Endothelial cell of umbilical vein (primary cell): ENCODE measurements at regions not wholly inside any gene's neighbourhood (a gene's known extent, or its start where the extent isn't known, plus 50 kb on each side); places are given as distances from the start of the nearest gene placed in this dataset.

ENCODE experiments used
- BruUV-seq: library from RNA; stranded (reverse); fragments of 400-500 nt; replicated peaks from 2 replicates; lab custom pipeline; 2021; lab: Mats Ljungman, UMichigan
- CTCF ChIA-PET: fragments of 300-600, 350-600 bp; sonication (Branson Sonifier 250); formaldehyde crosslinking; loops from one replicate; lab custom pipeline; 2021; ENCODE audit warnings: antibody characterized with exemption, inconsistent platforms; lab: Charles Lee
- POLR2A ChIA-PET: fragments of 300-600, 350-600 bp; sonication (Branson Sonifier 250); formaldehyde crosslinking; loops from one replicate; lab custom pipeline; 2021; ENCODE audit warnings: antibody characterized with exemption, inconsistent platforms; lab: Charles Lee
- DNase-seq: peaks from one replicate; pipeline ENCODE4 v3.0.0-alpha.2; 2011; ENCODE audit warnings: low read depth, low spot score
- FAIRE-seq: peaks from 2 replicates; lab custom pipeline; 2011; peaks lifted over from hg19 to GRCh38; lab: Jason Lieb, UNC
- H2AFZ ChIP-seq: 2 replicates; pipeline ENCODE4 v1.6.0; 2012; ENCODE audit warnings: low read depth, low read length, control low read depth, inconsistent platforms
- H3K27ac ChIP-seq: 2 replicates; pipeline ENCODE4 v1.5.1; 2011; ENCODE audit warnings: low read depth, mild to moderate bottlenecking, control low read depth, low read length, moderate library complexity; ENCODE audit not compliant: insufficient read depth
- H3K27me3 ChIP-seq, 2 experiments: 2 replicates each; pipeline versions ENCODE4 v1.6.0 to v1.6.1; 2011; ENCODE audit warnings: low read length in 2 of 2, mixed read lengths in 1 of 2; ENCODE audit not compliant: control insufficient read depth in 2 of 2, insufficient read depth in 2 of 2
- H3K36me3 ChIP-seq, 2 experiments: 2 replicates in 1 of 2; 3 replicates in 1 of 2; pipeline ENCODE4 v1.5.1; 2011; ENCODE audit warnings: low read length in 2 of 2, mild to moderate bottlenecking in 1 of 2, moderate library complexity in 1 of 2; ENCODE audit not compliant: control insufficient read depth in 2 of 2, insufficient read depth in 2 of 2; ENCODE audit errors: extremely low read depth in 1 of 2
- H3K4me1 ChIP-seq: 3 replicates; pipeline ENCODE4 v1.5.1; 2011; ENCODE audit warnings: mild to moderate bottlenecking, low read length; ENCODE audit not compliant: control insufficient read depth, insufficient read depth; ENCODE audit errors: extremely low read depth
- H3K4me2 ChIP-seq: 2 replicates; pipeline ENCODE4 v1.6.1; 2011; ENCODE audit warnings: low read length, control low read depth, mixed read lengths; ENCODE audit not compliant: insufficient read depth
- H3K4me3 ChIP-seq, 3 experiments: fragments of 200-600 bp in 1 of 3; sonication (generic), shearing (Covaris generic) in 1 of 3; replicated peaks in 1 of 3; 2 replicates each; pipeline ENCODE4 v1.5.1; 2011 to 2016; ENCODE audit warnings: control low read depth in 3 of 3, low read length in 3 of 3, mild to moderate bottlenecking in 2 of 3, inconsistent platforms in 1 of 3, low read depth in 1 of 3, moderate library complexity in 1 of 3; ENCODE audit not compliant: insufficient read depth in 1 of 3
- H3K79me2 ChIP-seq: 2 replicates; pipeline ENCODE4 v1.6.0; 2012; ENCODE audit warnings: low read length, inconsistent platforms; ENCODE audit not compliant: control insufficient read depth, insufficient read depth
- H3K9ac ChIP-seq: replicated peaks from 2 replicates; pipeline ENCODE3; 2011; ENCODE audit warnings: low read length, control low read depth; ENCODE audit not compliant: insufficient read depth; ENCODE audit errors: extremely low read depth
- H3K9me1 ChIP-seq: replicated peaks from 3 replicates; pipeline ENCODE4 v1.6.0; 2011; ENCODE audit warnings: mild to moderate bottlenecking, low read length; ENCODE audit not compliant: control insufficient read depth, insufficient read depth; ENCODE audit errors: extremely low read depth
- H3K9me3 ChIP-seq: replicated peaks from 2 replicates; pipeline ENCODE4 v1.5.1; 2012; ENCODE audit warnings: low read length, inconsistent platforms; ENCODE audit not compliant: control insufficient read depth, insufficient read depth
- H4K20me1 ChIP-seq: replicated peaks from 2 replicates; pipeline ENCODE3; 2011; ENCODE audit warnings: mild to moderate bottlenecking, low read length; ENCODE audit not compliant: control insufficient read depth, insufficient read depth; ENCODE audit errors: extremely low read depth
- CTCF ChIP-seq, 2 donors: IDR thresholded peaks; 1 replicate in 1 of 2; 2 replicates in 1 of 2; pipeline ENCODE4 v1.5.1; 2011; ENCODE audit warnings: low read length in 2 of 2, mild to moderate bottlenecking in 2 of 2, moderate library complexity in 2 of 2, control low read depth in 1 of 2, inconsistent platforms in 1 of 2, low read depth in 1 of 2; ENCODE audit not compliant: insufficient read depth in 1 of 2; ENCODE audit errors: extremely low read depth in 1 of 2
- EZH2 ChIP-seq: IDR thresholded peaks from 2 replicates; pipeline ENCODE4 v1.6.1; 2012; ENCODE audit warnings: borderline replicate concordance, low read depth, mild to moderate bottlenecking, moderate library complexity, low read length, inconsistent platforms; ENCODE audit not compliant: severe bottlenecking
- FOS ChIP-seq: IDR thresholded peaks from 2 replicates; pipeline ENCODE4 v1.6.1; 2011; ENCODE audit warnings: mild to moderate bottlenecking, low read length, moderate library complexity, borderline replicate concordance; ENCODE audit not compliant: insufficient read depth
- GATA2 ChIP-seq: IDR thresholded peaks from 2 replicates; pipeline ENCODE4 v1.7.0; 2011; ENCODE audit warnings: low read depth, mild to moderate bottlenecking, moderate library complexity, mixed read lengths, low read length; ENCODE audit not compliant: insufficient read length, insufficient read depth
- JUN ChIP-seq: IDR thresholded peaks from 2 replicates; pipeline ENCODE4 v1.6.1; 2011; ENCODE audit warnings: borderline replicate concordance, low read depth; ENCODE audit not compliant: insufficient read length, insufficient read depth
- MAX ChIP-seq: IDR thresholded peaks from 2 replicates; pipeline ENCODE4 v1.6.1; 2011; ENCODE audit not compliant: insufficient read depth, insufficient read length
- MYC ChIP-seq: IDR thresholded peaks from one replicate; pipeline ENCODE4 v1.6.1; 2011; ENCODE audit warnings: mild to moderate bottlenecking, low read depth, low read length
- POLR2A ChIP-seq: IDR thresholded peaks from 2 replicates; pipeline ENCODE4 v1.6.1; 2012; ENCODE audit warnings: low read depth, mild to moderate bottlenecking, control low read depth, low read length
- POLR2AphosphoS5 ChIP-seq: IDR thresholded peaks from 2 replicates; pipeline ENCODE4 v1.6.1; 2012; ENCODE audit warnings: low read depth, mild to moderate bottlenecking, control low read depth, low read length, moderate library complexity; ENCODE audit not compliant: insufficient read depth
- dilution Hi-C: fragments of 300-500 bp; cut with MboI; formaldehyde crosslinking; loops from one replicate; pipeline ENCODE4 v1.15.0; 2019; ENCODE audit warnings: low sequenced_read_pairs; ENCODE audit not compliant: extremely low pct_ligation_motif_present
- intact Hi-C: fragments of 100-400 bp; cut with micrococcal nuclease; formaldehyde crosslinking; loops from one replicate; pipeline ENCODE4 v1.10.0; 2022

GRCh38 chr1:169024800-169025271 lies 81.7 kb upstream of the ATP1B1 start:
- Histone ChIP-seq H3K79me2 (no peaks in the 10 kb centered on the region), H3K27ac (no peak overlapping the region), H2AFZ (no peak overlapping the region), H3K4me1 (no peaks in the 10 kb centered on the region), H3K9me3 (no peaks in the 10 kb centered on the region), H3K36me3 (no peaks in the 10 kb centered on the region), H3K4me2 (no peak overlapping the region), H4K20me1 (no peaks in the 10 kb centered on the region), H3K9me1 (no peaks in the 10 kb centered on the region), H3K27me3 (peaks cover 0 to 2% of the 10 kb centered on the region in 2 experiments), H3K4me3 (no peak overlapping the region), H3K9ac (no peak overlapping the region)
- ChIA-PET CTCF (interaction anchor here (0.6 kb wide), 1 partner anchor 258 kb away, joined by 3 read pairs; no protein-coding TSS in a partner anchor), POLR2A (no interaction called here)
- no peak for FAIRE-seq
- dilution Hi-C loops (no loop called here), intact Hi-C loops (no loop called here)
- TF ChIP-seq FOS (no peak), MYC (no peak), EZH2 (no peak), CTCF (IDR thresholded peaks at IDR 0.05; ENCODE audit: extremely low read depth in 1 of 2, insufficient read depth in 1 of 2, low read depth in 1 of 2, low read length in 2 of 2) (no peak), MAX (no peak), GATA2 (no peak), JUN (no peak), POLR2AphosphoS5 (no peak), POLR2A (no peak)
- DNase-seq, result no peak
- no TSS peak for BruUV-seq
